Right renal pelvis (tissue), 4 donors: ENCODE measurements at regions not wholly inside any gene's neighbourhood (a gene's known extent, or its start where the extent isn't known, plus 50 kb on each side); places are given as distances from the start of the nearest gene placed in this dataset.
"Not testable (repeated sequence)": the region's sequence is repeated elsewhere in the genome, so short reads cannot be mapped to it uniquely, and the experiment has no call there.

Experiments
- DNase-seq, 4 donors: peaks; one replicate each; pipeline ENCODE4 v3.0.0-alpha.2; 2013; ENCODE audit warnings: low read depth in 4 of 4, low spot score in 3 of 4, missing footprints in 1 of 4

DNA sequence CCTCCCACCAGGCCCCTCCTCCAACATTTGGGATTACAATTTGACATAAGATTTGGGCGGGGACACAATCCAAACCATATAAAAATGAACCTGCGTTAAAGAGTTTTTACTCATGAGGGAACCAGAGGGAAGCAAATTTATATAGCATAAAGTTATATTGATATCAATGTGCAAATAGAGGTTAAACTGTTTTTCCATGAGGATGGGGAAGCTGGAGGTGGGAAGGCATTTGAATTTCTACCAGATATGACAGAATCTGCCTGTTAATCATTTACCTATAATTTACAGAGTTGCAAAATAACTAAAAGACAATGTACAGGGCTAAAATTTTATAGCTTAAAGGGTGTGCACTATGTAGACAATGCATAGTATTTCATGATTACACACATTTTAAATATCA lies 322.0 kb upstream of the FKBP1C start:
- DNase-seq: no peak

DNA sequence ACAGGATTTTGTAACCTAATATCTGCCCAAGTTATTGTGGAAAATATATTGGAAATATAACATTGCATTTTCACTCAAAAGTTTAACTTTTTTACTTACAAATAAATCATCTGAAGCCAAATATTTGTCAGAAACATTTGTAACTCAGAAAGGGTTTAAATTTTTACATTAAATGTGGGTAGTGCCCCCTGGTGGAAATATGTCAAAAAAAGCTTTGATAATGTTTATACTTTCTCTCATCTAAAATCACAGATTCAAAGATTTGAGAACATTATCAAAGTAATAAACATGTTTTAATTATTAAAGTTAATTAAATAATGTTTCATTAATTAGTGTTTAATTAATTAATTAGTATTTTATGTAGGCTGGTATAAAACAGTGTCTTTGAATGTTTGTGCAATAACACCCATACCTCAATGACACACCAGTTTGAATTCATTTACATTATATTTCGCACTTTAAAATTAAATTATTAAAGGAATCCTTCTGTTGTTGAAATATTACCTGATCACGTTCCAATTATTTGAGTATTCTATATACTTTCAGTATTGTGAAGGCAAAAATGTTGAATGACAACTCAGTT lies 320.1 kb upstream of the FKBP1C start:
- no peak for DNase-seq

DNA sequence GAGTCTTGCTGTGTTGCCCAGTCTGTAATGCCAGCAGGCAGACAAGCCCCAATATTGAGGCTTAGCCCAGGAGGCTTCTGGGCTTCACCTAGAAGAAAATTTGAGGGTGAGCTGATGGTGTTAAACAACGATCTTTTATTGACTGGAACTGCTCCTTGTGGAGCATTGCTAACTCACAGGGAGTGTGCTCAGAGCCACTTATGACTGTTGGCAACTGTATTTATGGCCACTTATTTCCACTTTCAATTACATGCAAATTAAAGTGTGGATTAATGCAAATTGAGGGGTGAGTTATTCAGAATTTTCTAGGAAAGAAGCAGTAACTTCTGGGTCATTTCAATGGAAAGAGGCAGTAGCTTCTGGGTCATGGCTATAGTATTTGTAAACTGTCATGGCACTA lies 317.2 kb upstream of the FKBP1C start:
- DNase-seq: no peak

DNA sequence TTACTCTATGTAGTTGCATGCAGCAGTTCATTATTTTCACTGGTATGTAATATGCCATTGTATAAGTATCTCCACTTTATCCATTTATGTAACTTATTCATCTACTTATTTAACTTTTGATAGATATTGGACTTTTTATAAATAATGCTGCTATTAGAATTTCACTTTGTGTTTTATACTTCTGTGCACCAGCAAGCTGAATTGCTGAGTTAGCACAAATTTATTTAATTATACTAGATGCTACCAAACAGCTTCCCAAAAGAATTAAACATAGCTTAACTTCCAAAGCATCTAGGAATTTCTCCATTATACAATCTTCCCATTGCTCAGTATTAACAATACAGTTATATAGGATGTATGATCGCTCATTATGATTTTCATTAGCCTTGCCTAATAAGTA lies 308.0 kb upstream of the FKBP1C start:
- no peak for DNase-seq

DNA sequence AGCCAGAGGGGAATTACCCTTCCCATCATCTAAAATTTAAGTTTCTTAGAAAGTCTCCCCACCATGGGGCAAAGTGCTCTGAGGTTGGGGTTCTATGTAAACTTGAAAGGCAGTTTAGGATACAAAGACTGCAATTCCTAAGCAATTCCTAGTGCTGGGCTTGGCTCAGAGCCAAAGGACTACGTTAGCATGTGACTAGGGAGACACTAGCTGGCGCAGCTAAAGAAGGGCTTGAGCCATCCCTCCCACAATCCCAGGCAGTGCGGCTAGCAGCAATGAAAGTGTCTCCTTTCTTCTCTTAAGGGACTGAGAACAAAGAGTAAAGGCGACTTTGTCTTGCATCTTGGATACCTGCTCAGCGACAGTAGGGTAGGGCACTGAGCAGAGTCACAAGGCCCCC lies 306.6 kb upstream of the FKBP1C start:
- no peak for DNase-seq

DNA sequence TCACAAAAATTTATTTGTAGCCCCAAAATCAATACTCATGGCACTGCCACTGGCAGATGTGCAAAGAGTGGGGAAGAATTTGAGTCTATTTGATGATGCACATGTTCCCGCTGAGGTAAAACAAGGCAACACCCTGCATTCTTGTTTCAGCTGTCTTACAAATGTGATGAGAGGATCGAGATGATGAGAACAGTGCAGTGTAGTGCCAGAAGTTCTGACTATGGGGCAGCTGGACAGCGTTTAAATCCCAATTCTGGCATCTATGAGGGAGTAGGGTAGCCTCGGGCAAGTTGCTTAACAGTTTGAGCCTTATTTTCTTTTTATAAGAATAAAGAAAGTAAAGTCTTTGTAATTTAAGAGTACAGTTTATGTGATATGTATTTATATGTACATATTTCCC lies 296.7 kb upstream of the FKBP1C start:
- no peak for DNase-seq

DNA sequence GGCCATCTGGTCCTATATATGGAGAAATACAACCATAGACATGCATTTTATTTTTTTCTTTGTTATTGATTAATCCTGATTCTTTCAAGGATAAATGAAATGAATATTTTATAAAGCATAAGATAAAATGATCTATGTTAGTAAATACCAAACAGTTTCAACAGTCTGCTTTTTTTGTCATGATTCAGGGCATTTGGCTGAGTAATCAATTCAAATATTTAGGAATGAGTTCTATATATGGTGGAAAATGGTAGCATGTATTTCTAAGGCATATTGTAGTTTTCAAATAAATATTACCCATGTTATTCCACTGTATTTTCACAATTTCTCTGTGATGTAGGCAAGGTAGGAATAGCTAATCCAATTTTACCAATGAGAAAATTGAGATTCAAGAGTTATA lies 287.5 kb upstream of the FKBP1C start:
- no peak for DNase-seq

DNA sequence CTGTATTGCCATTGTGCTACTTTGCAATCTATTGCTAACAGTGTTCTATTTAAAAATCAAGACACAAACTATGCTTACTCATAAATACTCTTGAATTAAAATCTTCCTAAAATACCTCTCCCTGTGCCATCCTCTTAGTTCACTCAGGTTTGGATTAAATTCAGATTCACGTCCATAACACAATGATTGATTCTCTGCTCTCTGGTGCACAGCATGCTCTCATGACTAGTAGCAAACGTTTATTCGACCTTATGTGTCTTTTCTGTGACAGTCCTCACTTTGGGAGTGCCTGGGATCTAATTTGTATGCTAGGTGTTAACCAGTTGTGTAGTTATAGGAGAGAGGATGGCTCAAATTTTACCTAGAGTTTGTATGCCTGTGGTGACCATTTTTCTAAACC lies 270.4 kb upstream of the FKBP1C start:
- no peak for DNase-seq

DNA sequence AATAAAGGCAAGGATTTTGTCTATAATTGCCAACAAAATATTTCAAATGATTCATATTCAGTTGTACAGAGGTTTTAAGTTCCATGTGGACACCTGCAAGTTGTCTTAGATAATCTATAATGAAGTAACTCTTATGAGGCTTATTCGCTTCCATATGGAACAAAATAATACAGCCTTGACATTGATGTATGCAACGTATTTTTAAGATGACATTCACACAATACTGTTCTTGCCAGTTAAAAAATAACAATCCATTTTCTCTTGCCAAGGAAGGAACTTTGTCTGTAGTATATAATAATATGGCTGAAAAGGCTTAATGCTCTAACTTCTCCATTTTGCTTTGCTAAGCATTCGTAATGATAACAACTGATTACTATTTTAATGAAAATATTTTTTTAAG lies 269.3 kb upstream of the FKBP1C start:
- DNase-seq: no peak

DNA sequence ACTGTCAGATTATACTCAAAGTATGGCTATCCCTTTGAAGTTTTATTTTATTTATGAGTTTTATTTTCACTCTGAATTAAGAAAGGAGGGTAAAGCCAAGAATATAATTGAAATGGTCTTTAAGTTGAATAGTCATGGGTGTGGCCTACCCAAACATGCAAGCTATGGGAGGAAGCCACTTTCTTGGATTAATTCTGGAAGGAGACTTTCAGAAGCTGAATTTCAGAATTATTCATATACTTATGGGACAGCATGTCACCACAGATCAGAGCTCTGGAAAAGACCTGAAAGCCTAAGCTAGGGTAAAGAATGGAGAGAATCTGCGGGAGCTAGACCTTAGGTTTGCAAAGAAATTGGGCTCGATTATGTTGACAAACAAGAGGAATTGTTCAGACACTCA lies 242.4 kb upstream of the FKBP1C start:
- no peak for DNase-seq

DNA sequence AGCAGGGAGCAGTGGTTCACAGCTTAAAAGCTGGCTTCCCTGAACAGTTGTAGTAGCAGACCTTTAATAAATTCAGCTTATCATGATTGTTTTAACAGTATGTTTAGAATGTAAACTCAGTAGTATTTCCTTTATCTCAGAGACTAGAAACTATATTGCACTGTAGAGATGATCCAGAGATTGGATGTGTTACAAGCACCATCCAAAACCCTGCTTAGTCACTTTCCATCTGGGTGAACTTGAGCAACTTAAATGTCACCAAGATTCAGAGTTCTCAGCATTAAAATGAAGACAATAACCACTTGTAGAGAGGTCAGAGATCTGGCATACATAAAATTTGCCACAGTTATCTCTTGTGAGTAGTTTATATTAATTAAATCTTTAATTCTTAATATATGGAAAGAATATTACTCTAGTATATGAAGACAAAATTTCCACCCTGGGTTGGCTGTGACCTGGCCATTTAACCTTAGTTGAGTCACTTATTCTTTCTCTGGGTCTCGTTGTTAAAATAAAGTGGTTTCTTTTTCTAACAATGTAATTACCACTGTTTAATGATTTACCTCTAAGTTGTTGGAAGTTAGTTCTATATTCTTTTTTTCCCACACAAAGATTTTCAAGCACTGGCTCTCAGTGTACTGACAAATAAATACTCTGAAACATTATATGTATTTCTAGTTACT lies 239.2 kb upstream of the FKBP1C start:
- no peak for DNase-seq

DNA sequence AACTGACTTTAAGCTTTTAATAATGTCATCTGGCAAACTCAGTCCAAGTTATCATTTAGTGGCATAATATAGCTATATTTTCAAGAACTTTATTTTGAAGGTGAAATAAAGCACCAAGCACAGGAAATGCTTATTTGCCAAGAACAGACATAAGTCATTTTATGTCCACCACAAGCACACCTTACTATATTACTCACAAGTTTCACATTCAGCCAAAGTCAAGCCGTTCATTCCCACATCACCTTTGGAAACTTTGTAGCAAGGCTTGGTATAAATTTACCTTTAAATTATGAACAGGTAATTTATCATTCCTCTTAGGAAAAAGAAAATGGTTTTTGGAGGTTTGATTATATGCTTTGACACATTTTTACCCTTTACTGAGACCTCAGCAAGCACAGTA lies 236.8 kb upstream of the FKBP1C start:
- DNase-seq: no peak

DNA sequence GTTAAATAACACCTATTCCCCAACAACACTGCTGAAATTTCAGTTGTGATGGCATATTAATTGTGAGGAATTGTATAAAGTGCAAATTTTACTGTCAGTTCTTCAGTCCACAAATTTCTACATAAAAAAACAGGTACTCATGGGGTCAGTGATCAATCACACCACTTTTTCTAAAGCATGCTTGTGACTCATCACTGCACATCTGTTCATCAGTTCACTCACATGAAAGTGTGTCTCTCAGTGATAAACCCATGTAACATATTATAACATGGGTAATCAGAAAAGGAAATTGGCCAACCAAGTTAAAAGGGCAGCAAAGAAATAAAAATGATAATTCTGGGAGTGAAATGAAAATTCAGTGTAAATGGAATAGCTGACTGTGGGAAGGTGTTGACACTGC lies 234.7 kb upstream of the FKBP1C start:
- no peak for DNase-seq

DNA sequence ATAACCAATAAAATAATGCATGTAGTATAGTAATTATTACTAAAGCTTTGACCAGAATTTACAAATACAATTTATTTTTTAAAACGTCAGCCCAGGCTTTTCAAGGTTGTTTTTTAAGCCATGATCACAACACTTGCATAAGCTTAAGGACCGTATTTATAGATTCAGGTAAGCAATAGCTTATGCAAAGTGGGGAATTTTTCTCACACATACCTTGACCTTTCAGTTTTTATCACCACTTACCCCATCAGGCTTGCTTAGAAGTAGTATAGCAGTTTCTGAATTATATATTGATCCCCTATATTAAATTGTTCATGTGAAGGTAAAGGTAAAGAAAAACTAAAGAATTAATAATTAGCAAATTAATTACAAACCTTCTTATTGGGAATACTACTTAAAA lies 232.3 kb upstream of the FKBP1C start:
- no peak for DNase-seq

DNA sequence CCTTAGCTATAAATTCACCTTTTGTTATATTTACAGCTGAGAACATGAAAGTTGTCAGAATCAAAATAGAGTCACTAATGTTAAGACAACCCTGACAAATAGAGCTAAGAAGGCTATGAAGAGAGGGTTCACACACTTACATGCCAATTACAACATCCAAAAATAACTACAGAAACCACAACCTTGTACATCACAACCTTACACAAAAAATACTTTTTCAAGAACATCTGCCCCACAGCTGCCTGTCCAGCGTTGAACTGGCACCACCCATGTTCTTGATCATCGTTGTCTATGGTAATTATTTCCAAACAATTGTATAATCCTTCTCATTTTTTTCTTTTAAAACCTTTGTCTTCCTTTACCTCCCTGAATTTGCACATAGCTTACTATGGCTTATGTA lies 231.2 kb upstream of the FKBP1C start:
- DNase-seq: no peak

DNA sequence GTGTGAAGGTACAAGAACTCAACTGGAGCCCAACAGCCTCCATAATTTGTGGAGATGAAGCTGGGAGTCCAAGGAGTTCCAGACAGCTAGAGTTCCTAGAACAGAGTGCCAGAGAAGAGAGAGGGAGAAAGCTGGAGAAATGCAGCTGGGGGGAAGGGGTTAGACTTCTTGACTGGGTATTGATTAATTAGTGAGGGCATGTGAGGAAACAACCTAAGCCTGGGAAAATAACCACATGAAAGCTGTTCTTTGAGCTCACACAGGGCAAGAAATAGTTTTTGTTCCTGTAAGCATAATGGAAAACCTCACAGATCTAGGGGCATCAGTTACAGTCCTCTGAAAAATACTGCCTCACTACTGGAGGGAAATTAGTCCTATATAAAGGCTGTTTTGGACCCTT lies 230.5 kb upstream of the FKBP1C start:
- no peak for DNase-seq

DNA sequence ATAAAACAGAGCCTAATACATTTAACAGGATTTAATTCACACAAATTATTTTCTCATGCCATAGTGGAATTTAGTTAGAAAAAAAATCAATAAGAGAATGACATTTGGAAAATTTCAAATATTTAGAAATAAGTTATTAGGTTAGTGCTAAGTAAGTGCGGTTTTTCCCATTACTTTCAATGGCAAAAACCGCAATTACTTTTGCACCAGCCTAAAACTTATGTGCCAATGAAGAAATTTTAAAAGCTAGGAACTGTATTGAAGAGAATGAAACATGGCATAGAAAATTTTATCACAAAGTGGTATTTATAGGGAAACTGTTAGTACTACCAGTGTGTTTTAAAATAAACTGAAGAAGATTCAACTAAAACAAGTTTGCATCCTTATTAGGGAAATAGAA lies 228.3 kb upstream of the FKBP1C start:
- no peak for DNase-seq

DNA sequence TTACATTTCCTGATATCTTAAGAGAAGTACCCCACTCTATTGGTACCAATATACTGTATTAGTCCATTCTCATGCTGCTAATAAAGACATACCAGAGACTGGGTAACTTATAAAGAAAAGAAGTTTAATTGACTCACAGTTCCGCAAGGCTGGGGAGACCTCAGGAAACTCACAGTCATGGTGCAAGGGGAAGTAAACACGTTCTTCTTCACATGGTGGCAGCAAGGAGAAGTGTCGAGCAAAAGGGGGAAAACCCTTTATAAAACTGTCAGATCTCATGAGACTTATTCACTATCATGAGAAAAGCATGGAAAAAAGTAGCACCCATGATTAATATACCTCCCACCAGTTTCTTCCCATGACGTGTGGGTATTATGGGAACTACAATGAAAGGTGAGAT lies 219.6 kb upstream of the FKBP1C start:
- DNase-seq: not testable (repeated sequence)

DNA sequence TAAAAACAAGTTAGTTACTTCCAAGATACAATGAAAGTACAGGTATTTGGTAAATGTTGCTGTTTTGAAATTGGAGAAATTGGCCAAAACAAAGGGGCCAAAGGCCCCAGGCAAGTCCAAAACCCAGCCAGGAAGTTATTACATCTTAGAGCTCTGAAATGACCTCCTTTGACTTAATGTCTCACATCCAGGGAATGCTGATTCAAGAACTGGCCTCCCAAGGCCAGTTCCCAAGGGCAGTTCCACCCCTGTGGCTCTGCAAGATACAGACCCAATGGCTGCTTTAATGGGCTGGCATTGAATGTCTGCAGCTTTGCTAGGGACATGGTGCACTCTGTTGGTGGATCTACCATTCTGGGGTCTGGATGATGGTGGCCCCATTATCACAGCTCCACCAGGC lies 217.3 kb upstream of the FKBP1C start:
- no peak for DNase-seq

DNA sequence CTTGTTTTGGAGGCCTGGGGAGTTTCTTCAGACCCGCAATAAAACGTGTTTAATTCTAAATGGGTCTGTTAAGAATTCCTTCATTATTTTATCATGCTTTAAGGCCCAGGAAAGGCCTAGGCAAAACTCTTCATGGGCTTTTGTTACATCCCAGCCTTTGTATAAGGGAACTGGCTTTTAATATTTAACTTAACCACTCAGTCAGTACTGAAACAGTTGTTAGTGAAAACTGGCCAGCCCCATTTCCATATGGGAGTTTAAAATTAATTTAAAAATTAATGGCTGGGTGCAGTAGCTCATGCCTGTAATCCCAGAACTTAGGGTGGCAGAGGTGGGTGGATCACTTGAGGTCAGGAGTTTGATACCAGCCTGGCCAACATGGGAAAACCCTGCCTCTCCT lies 213.2 kb upstream of the FKBP1C start:
- DNase-seq: peak in 1 of 4 donors; percentile 15

DNA sequence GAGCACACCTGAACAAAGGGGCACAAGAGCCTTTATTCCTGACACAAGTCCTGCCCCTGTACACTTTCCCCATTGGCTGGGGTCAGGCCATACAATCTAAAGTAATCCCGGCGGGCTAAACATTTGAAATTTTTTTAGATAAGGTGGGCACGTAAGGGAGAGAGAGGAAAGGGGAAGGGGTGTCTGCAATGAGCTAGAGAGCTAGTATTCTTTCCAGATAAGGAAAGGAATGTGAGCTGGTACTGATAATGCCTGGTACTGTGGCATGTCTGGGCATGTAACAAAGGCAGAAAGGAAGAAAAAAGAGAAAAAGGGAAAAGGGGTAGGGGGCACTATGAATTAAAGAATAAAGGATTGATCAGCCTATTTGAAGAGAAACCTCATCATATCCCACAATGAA lies 212.0 kb upstream of the FKBP1C start:
- DNase-seq: not testable (repeated sequence)

DNA sequence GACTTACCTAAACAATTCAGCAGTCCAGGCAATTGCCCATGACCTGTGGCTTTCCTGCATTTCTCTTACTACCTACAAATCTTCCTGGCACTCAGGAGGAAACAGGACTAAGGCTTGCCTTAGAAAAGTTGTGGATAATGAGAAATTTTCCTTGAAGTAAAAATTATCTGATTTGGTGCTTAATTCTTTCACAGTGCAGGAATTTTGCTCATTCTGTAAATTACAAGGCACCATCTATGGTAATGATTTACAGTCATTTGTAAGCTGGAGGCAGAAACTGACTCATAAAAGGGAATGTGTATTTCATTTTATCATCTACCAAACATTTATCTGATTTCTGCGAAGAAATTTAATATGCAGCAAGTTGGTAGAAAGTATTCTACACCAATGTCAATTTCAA lies 211.5 kb upstream of the FKBP1C start:
- DNase-seq: no peak

DNA sequence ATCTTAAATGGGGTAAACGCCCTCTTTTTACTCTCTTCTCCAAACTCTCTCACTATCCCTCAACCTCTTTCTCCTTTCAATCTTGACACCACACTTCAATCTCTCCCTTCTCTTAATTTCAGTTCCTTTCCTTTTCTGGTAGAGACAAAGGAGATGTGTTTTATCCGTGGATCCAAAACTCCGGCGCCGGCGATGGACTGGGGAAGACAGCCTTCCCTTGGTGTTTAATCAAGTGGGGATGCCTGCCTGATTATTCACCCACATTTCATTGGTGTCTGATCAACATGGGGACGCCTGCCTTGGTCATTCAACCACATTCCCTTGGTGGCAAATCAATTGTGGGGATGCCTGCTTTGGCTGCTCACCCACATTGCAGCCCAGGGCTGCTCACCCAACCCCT lies 205.3 kb upstream of the FKBP1C start:
- DNase-seq: not testable (repeated sequence)
